ENCODE measurements at regions not wholly inside any gene's neighbourhood (a gene's known extent, or its start where the extent isn't known, plus 50 kb on each side); places are given as distances from the start of the nearest gene placed in this dataset.

DNA sequence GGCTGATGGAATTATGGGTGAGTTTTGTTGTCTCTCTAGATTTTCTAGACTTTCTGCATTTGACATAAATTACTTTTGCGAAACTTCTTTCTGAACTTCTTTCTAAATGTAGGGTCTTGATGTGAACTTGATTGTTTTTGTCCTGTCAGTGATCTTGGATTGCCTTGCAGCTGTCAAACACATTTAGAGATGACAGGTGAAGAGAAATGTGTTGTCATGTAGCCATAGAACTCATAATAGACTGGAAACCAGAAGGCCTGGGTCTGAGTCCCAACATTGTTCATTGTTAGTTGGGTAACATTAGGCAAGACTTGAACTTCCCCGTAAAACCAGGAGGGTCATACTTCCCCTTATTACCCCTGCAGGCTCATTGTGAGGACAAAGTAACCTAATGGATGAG lies 109.0 kb downstream of the LRIG3 start:
- no peaks in the 10 kb centered on the region for H3K9me3 ChIP-seq
- H3K79me2 ChIP-seq (ENCODE audit: insufficient read depth), result no peaks in the 10 kb centered on the region
- H4K20me1 ChIP-seq (ENCODE audit: insufficient read depth), result no peaks in the 10 kb centered on the region
- H3K4me3 ChIP-seq (ENCODE audit: low read depth in 2 of 2, low read length in 1 of 2), result no peak overlapping the region
- 18% methylated on average over 2 of the region's 2 CpGs for WGBS (ENCODE audit: low lambda C conversion rate)
- no peaks in the 10 kb centered on the region for H3K27me3 ChIP-seq (ENCODE audit: insufficient read depth)
- no peak overlapping the region for H3K27ac ChIP-seq (ENCODE audit: low read depth in 2 of 2, low read length in 1 of 2)
- H3K9ac ChIP-seq, result no peak overlapping the region
- H3K4me2 ChIP-seq, result no peak overlapping the region
- H3K36me3 ChIP-seq (replicated peaks in 1 of 2; ENCODE audit: control insufficient read depth in 1 of 2, insufficient read depth in 2 of 2, low read length in 1 of 2), result no peaks in the 10 kb centered on the region
- POLR2A ChIA-PET, result no interaction called here
- TF ChIP-seq POLR2AphosphoS5 (IDR thresholded peaks at IDR 0.05; ENCODE audit: low read depth, low read length) (no peak), RCOR1 (IDR thresholded peaks at IDR 0.05; ENCODE audit: low read length) (no peak), SMC3 (IDR thresholded peaks at IDR 0.05; ENCODE audit: low read depth, low read length) (no peak), FOXM1 (IDR thresholded peaks at IDR 0.05; ENCODE audit: low read depth) (no peak), EZH2phosphoT487 (IDR thresholded peaks at IDR 0.05; ENCODE audit: borderline replicate concordance, low read depth) (no peak), USF1 (IDR thresholded peaks at IDR 0.05; ENCODE audit: borderline replicate concordance, low read depth) (no peak), NFIC (IDR thresholded peaks at IDR 0.05; ENCODE audit: borderline replicate concordance) (no peak), RXRA (IDR thresholded peaks at IDR 0.05; ENCODE audit: borderline replicate concordance, low read depth) (no peak), MXI1 (IDR thresholded peaks at IDR 0.05; ENCODE audit: low read depth, low read length) (no peak), CHD2 (IDR thresholded peaks at IDR 0.05; ENCODE audit: low read length, partially characterized antibody) (no peak), FOSL2 (IDR thresholded peaks at IDR 0.05; ENCODE audit: borderline replicate concordance, low read depth) (no peak), RAD21 (IDR thresholded peaks at IDR 0.05; ENCODE audit: low read length) (no peak), GATA2 (CRISPR knock-in tag; IDR thresholded peaks at IDR 0.05) (no peak), IRF3 (IDR thresholded peaks at IDR 0.05; ENCODE audit: low read depth, low read length) (no peak), TEAD4 (IDR thresholded peaks at IDR 0.05; ENCODE audit: borderline replicate concordance, insufficient read depth) (no peak)
- TF ChIP-seq, protein P1, sequence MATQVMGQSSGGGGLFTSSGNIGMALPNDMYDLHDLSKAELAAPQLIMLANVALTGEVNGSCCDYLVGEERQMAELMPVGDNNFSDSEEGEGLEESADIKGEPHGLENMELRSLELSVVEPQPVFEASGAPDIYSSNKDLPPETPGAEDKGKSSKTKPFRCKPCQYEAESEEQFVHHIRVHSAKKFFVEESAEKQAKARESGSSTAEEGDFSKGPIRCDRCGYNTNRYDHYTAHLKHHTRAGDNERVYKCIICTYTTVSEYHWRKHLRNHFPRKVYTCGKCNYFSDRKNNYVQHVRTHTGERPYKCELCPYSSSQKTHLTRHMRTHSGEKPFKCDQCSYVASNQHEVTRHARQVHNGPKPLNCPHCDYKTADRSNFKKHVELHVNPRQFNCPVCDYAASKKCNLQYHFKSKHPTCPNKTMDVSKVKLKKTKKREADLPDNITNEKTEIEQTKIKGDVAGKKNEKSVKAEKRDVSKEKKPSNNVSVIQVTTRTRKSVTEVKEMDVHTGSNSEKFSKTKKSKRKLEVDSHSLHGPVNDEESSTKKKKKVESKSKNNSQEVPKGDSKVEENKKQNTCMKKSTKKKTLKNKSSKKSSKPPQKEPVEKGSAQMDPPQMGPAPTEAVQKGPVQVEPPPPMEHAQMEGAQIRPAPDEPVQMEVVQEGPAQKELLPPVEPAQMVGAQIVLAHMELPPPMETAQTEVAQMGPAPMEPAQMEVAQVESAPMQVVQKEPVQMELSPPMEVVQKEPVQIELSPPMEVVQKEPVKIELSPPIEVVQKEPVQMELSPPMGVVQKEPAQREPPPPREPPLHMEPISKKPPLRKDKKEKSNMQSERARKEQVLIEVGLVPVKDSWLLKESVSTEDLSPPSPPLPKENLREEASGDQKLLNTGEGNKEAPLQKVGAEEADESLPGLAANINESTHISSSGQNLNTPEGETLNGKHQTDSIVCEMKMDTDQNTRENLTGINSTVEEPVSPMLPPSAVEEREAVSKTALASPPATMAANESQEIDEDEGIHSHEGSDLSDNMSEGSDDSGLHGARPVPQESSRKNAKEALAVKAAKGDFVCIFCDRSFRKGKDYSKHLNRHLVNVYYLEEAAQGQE (IDR thresholded peaks at IDR 0.05; ENCODE audit: low read depth, low read length), result no peak
- no peak for DNase-seq
- H3K9me2 ChIP-seq, result no peaks in the 10 kb centered on the region
- H2AFZ ChIP-seq (ENCODE audit: low read depth), result no peak overlapping the region
- CTCF ChIA-PET, result no interaction called here
- H3F3A ChIP-seq (replicated peaks; ENCODE audit: insufficient read depth), result no peaks in the 10 kb centered on the region
- no peaks in the 10 kb centered on the region for H3K4me1 ChIP-seq (ENCODE audit: control insufficient read depth in 1 of 2, insufficient read depth in 2 of 2, low read depth in 1 of 2, low read length in 1 of 2)
